ENCODE measurements at regions not wholly inside any gene's neighbourhood (a gene's known extent, or its start where the extent isn't known, plus 50 kb on each side); places are given as distances from the start of the nearest gene placed in this dataset.

- DNase-seq (ENCODE audit: low read depth) = no peak
- H3K4me3 ChIP-seq (ENCODE audit: low read length) = no peak overlapping the region
- TF ChIP-seq, protein P1, sequence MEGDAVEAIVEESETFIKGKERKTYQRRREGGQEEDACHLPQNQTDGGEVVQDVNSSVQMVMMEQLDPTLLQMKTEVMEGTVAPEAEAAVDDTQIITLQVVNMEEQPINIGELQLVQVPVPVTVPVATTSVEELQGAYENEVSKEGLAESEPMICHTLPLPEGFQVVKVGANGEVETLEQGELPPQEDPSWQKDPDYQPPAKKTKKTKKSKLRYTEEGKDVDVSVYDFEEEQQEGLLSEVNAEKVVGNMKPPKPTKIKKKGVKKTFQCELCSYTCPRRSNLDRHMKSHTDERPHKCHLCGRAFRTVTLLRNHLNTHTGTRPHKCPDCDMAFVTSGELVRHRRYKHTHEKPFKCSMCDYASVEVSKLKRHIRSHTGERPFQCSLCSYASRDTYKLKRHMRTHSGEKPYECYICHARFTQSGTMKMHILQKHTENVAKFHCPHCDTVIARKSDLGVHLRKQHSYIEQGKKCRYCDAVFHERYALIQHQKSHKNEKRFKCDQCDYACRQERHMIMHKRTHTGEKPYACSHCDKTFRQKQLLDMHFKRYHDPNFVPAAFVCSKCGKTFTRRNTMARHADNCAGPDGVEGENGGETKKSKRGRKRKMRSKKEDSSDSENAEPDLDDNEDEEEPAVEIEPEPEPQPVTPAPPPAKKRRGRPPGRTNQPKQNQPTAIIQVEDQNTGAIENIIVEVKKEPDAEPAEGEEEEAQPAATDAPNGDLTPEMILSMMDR (conservative IDR thresholded peaks at IDR 0.05; ENCODE audit: low read length) = no peak
Measured at GRCh38 chr9:108196332-108197007, 659.3 kb downstream of the ACTL7B start.

DNA sequence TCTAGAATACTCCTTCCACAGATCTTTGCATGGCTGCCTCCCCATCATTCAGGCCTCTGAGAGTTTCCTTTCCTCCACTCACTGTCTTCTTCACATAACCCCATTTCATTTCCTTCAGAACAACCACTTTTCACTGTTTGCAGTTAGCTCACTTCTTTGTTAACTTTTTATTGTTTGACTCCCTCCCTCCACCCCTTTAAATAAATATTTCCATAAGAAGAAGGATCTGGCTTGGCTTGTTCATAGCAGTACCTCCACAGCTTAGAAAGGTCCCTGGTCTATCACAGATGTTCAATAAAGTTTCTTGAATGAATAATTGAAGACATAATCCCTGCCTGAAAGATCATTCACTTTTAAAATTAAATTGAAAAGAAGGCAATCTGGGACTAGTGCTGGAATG lies 661.6 kb downstream of the ACTL7B start:
- DNase-seq (ENCODE audit: low read depth) = no peak
- H3K4me3 ChIP-seq (ENCODE audit: low read length) = no peak overlapping the region
- TF ChIP-seq, protein P1 (conservative IDR thresholded peaks at IDR 0.05; ENCODE audit: low read length) = no peak

GRCh38 chr9:108193026-108193710 lies 662.6 kb downstream of the ACTL7B start:
- DNase-seq (ENCODE audit: low read depth) = no peak
- TF ChIP-seq, protein P1 (conservative IDR thresholded peaks at IDR 0.05; ENCODE audit: low read length) = no peak
- no peak overlapping the region for H3K4me3 ChIP-seq (ENCODE audit: low read length)

DNA sequence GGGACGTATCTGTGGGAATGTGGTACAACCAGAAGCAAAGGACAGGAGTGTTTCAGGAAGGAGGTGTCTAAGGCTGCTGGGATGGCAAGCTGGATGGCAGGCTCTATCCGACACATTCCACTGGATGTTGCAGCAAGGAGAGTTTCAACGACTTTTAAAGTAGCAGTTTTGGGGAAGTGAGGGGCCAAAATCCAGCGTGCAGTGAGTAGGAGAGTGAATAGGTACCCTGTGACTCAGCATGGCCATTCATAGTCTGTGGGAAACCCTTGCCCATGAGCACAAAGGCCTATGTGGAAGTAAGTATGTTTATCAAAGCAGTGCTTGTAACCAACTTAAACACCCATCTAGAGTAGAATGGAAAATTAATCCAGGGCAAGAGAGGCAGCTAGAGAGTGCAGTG lies 664.7 kb downstream of the ACTL7B start:
- no peak for DNase-seq (ENCODE audit: low read depth)
- TF ChIP-seq, protein P1 (conservative IDR thresholded peaks at IDR 0.05; ENCODE audit: low read length) = no peak

DNA sequence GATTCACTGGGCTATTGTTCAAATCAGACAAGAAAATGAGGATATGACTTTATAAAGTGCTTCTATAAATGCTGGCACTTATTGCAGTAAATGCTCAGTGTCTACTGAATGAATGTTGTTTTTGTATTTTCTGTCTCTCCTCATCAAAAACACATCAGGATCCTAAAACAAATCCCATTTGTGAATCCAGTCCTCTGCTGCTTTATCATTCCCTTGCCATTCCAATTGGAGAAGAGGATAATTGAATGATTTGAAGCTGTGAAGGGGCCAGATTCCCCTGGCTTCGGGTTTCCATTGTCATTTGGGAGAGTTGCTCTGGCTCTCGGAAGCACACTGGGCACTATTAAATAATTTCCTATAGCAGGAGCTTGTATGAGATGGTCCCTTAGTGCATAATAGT lies 666.8 kb downstream of the ACTL7B start:
- no peak overlapping the region for H3K4me3 ChIP-seq (ENCODE audit: low read length)
- TF ChIP-seq, protein P1 (conservative IDR thresholded peaks at IDR 0.05; ENCODE audit: low read length) = no peak
- no peak for DNase-seq (ENCODE audit: low read depth)

More for the DNA sequence above, 664.7 kb downstream of the ACTL7B start:
- no peak overlapping the region for H3K4me3 ChIP-seq (ENCODE audit: low read length)

- DNase-seq (ENCODE audit: low read depth) = no peak
- TF ChIP-seq, protein P1 (conservative IDR thresholded peaks at IDR 0.05; ENCODE audit: low read length) = no peak
- no peak overlapping the region for H3K4me3 ChIP-seq (ENCODE audit: low read length)
Measured at GRCh38 chr9:108188482-108188881, 667.3 kb downstream of the ACTL7B start.

All from AG10803 (cell line).